ENCODE measurements at regions not wholly inside any gene's neighbourhood (a gene's known extent, or its start where the extent isn't known, plus 50 kb on each side); places are given as distances from the start of the nearest gene placed in this dataset.

DNA sequence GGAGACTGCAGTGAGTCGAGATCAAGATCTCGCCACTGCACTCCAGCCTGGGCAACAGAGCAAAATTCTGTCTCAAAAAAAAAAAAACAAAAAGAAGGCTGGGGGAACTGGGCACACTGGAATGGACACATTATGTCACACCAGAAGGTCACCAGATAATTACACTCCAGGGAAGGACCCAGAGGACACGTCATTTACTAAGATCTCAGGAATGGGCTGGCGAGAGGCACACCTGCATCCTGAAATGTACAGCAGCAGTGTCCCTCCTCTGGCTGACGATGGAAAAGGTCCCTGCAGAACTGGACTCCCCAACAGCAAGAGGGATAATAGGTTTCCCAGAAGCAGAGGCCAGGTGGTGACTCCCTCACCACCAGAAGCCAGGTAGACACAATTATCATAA is 243.5 kb downstream of the BCL11B start:
- Histone ChIP-seq H3K27me3 (ENCODE audit: control insufficient read depth, insufficient read depth, low read length) (no peaks in the 10 kb centered on the region), H3K36me3 (ENCODE audit: control insufficient read depth in 2 of 3, insufficient read depth in 3 of 3, low read length in 3 of 3) (no peaks in the 10 kb centered on the region), H3K27ac (ENCODE audit: low read depth in 2 of 2, low read length in 2 of 2) (no peak overlapping the region), H3K9me3 (ENCODE audit: control insufficient read depth in 2 of 3, insufficient read depth in 1 of 3, low read length in 3 of 3) (no peaks in the 10 kb centered on the region), H3K9ac (ENCODE audit: low read length in 3 of 3) (no peak overlapping the region), H3K4me1 (ENCODE audit: control insufficient read depth in 2 of 3, insufficient read depth in 2 of 3, low read depth in 1 of 3, low read length in 3 of 3) (no peaks in the 10 kb centered on the region), H3K4me3 (ENCODE audit: low read length in 3 of 3) (no peak overlapping the region)
- TF ChIP-seq, protein P1, sequence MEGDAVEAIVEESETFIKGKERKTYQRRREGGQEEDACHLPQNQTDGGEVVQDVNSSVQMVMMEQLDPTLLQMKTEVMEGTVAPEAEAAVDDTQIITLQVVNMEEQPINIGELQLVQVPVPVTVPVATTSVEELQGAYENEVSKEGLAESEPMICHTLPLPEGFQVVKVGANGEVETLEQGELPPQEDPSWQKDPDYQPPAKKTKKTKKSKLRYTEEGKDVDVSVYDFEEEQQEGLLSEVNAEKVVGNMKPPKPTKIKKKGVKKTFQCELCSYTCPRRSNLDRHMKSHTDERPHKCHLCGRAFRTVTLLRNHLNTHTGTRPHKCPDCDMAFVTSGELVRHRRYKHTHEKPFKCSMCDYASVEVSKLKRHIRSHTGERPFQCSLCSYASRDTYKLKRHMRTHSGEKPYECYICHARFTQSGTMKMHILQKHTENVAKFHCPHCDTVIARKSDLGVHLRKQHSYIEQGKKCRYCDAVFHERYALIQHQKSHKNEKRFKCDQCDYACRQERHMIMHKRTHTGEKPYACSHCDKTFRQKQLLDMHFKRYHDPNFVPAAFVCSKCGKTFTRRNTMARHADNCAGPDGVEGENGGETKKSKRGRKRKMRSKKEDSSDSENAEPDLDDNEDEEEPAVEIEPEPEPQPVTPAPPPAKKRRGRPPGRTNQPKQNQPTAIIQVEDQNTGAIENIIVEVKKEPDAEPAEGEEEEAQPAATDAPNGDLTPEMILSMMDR (IDR thresholded peaks at IDR 0.05; ENCODE audit: borderline replicate concordance, extremely low read depth, insufficient read depth) = no peak
- no peak for DNase-seq
- intact Hi-C loops (cut with DNase I) = no loop called here
- FAIRE-seq = no peak

DNA sequence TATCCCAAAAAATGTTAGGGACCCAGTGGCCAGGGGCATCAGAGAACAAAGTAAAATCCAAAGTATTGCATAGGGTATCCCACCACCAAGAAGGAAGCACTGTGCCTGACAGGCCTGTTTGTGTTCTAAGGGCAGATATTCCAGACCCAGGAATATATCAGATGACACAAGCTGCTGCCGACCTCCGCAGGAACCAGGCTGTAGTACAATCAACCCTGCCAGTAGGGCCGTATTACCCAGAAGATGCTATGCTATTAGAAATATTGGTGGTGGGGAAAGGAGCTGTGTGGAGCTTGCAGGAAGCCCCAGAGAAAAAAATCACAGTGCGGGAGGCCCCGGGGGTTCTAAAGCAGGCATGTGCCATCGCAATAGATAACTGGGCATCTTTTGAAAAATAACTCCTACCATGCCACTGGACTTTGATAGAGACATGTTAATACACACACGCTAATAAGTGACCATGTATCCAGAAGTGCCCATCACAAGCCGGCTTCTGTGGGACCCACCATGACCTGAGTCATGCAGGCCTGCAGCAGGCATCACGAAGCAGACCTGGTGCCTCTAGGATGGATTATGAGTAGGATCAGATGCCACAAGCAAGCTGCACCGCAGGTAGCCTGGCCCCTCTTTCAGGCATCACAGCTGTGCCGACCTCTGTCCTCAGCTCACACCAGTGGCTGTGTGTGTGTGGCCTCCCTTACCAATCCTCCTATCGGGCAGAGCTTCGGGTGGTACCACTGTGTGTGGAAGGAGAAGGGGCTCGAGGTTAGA is 242.7 kb downstream of the BCL11B start:
- DNase-seq = no peak
- TF ChIP-seq, protein P1 (IDR thresholded peaks at IDR 0.05; ENCODE audit: borderline replicate concordance, extremely low read depth, insufficient read depth) = no peak
- Histone ChIP-seq H3K9ac (ENCODE audit: low read length in 3 of 3) (no peak overlapping the region), H3K27ac (ENCODE audit: low read depth in 2 of 2, low read length in 2 of 2) (no peak overlapping the region), H3K36me3 (ENCODE audit: control insufficient read depth in 2 of 3, insufficient read depth in 3 of 3, low read length in 3 of 3) (no peaks in the 10 kb centered on the region), H3K4me3 (ENCODE audit: low read length in 3 of 3) (no peak overlapping the region), H3K9me3 (ENCODE audit: control insufficient read depth in 2 of 3, insufficient read depth in 1 of 3, low read length in 3 of 3) (no peaks in the 10 kb centered on the region), H3K4me1 (ENCODE audit: control insufficient read depth in 2 of 3, insufficient read depth in 2 of 3, low read depth in 1 of 3, low read length in 3 of 3) (no peaks in the 10 kb centered on the region), H3K27me3 (ENCODE audit: control insufficient read depth, insufficient read depth, low read length) (no peaks in the 10 kb centered on the region)
- no peak for FAIRE-seq
- intact Hi-C loops (cut with DNase I) = no loop called here

DNA sequence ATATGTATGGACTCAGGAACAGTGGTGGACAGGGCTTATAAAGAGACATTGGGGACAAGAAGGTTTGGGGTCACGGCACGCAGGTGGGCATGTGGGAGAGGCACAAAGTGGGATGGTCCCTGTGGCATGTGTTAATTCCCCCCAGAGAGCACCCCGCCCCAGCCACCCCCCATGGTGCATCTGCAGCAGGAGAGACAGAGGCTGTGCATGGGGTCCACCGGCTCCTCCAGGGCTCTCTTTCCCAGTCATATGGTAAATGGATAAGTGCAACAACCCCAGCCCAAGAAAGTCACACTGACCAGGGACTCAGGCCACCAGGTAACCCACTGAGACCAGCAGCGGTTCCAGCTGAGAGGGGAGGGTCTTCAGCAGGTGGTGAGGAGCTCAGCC is 242.1 kb downstream of the BCL11B start:
- TF ChIP-seq, protein P1 (IDR thresholded peaks at IDR 0.05; ENCODE audit: borderline replicate concordance, extremely low read depth, insufficient read depth) = no peak
- H3K9ac ChIP-seq (ENCODE audit: low read length in 3 of 3) = no peak overlapping the region
- no peaks in the 10 kb centered on the region for H3K9me3 ChIP-seq (ENCODE audit: control insufficient read depth in 2 of 3, insufficient read depth in 1 of 3, low read length in 3 of 3)
- H3K27ac ChIP-seq (ENCODE audit: low read depth in 2 of 2, low read length in 2 of 2) = no peak overlapping the region
- no peak for DNase-seq
- FAIRE-seq = no peak
- no peaks in the 10 kb centered on the region for H3K36me3 ChIP-seq (ENCODE audit: control insufficient read depth in 2 of 3, insufficient read depth in 3 of 3, low read length in 3 of 3)
- intact Hi-C loops (cut with DNase I) = no loop called here
- no peaks in the 10 kb centered on the region for H3K27me3 ChIP-seq (ENCODE audit: control insufficient read depth, insufficient read depth, low read length)
- no peak overlapping the region for H3K4me3 ChIP-seq (ENCODE audit: low read length in 3 of 3)
- H3K4me1 ChIP-seq (ENCODE audit: control insufficient read depth in 2 of 3, insufficient read depth in 2 of 3, low read depth in 1 of 3, low read length in 3 of 3) = no peaks in the 10 kb centered on the region

DNA sequence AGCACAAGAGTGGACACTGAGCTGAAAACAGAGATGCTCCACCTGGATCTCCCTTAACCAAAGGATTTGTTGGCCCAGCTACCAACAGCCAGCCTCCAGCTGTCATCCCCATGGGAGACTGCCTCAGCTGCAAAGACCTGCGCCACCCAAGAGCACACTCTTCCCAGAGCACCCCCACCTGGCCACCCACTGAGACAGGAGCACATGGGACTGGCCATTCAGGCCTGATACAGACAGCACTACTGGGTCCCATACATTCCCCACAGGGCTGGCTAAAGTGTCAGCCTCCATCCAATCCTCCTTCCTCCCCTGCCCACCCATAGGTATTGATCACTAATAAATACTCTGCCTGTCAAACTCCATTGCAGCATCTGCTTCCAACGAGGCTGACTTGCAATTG is 241.5 kb downstream of the BCL11B start:
- H3K36me3 ChIP-seq (ENCODE audit: control insufficient read depth in 2 of 3, insufficient read depth in 3 of 3, low read length in 3 of 3) = no peaks in the 10 kb centered on the region
- TF ChIP-seq, protein P1 (IDR thresholded peaks at IDR 0.05; ENCODE audit: borderline replicate concordance, extremely low read depth, insufficient read depth) = no peak
- intact Hi-C loops (cut with DNase I) = no loop called here
- H3K4me3 ChIP-seq (ENCODE audit: low read length in 3 of 3) = no peak overlapping the region
- FAIRE-seq (no peak), DNase-seq (no peak)
- H3K27me3 ChIP-seq (ENCODE audit: control insufficient read depth, insufficient read depth, low read length) = no peaks in the 10 kb centered on the region
- no peaks in the 10 kb centered on the region for H3K4me1 ChIP-seq (ENCODE audit: control insufficient read depth in 2 of 3, insufficient read depth in 2 of 3, low read depth in 1 of 3, low read length in 3 of 3)
- H3K9me3 ChIP-seq (ENCODE audit: control insufficient read depth in 2 of 3, insufficient read depth in 1 of 3, low read length in 3 of 3) = no peaks in the 10 kb centered on the region
- no peak overlapping the region for H3K27ac ChIP-seq (ENCODE audit: low read depth in 2 of 2, low read length in 2 of 2)
- H3K9ac ChIP-seq (ENCODE audit: low read length in 3 of 3) = no peak overlapping the region

All from kidney (tissue), 13 donors.